Adrenal gland (tissue), 5 donors: ENCODE measurements at regions not wholly inside any gene's neighbourhood (a gene's known extent, or its start where the extent isn't known, plus 50 kb on each side); places are given as distances from the start of the nearest gene placed in this dataset.

Experiments
- CTCF ChIP-seq, 6 experiments: fragments of 450-650 bp in 4 of 6; fragments of 200-600 bp in 2 of 6; sonication (generic) in 1 of 6; IDR thresholded peaks; 1 replicate in 5 of 6; 2 replicates in 1 of 6; pipeline versions ENCODE4 v1.5.1 to v1.8.0; 2016 to 2021; ENCODE audit warnings: antibody characterized with exemption in 6 of 6, mild to moderate bottlenecking in 2 of 6, moderate library complexity in 1 of 6
- POLR2A ChIP-seq, 2 donors: fragments of 450-650 bp; IDR thresholded peaks; one replicate each; pipeline ENCODE4 v1.6.1; 2017; ENCODE audit warnings: antibody characterized with exemption in 2 of 2, mild to moderate bottlenecking in 2 of 2, moderate library complexity in 1 of 2
- donor health status: DM: no; HTN: no; CAD: no.

- TF ChIP-seq CTCF (IDR thresholded peaks at IDR 0.05): no peak
- no peak for TF ChIP-seq POLR2A (IDR thresholded peaks at IDR 0.05)
Measured at GRCh38 chr3:124140746-124141145, 148.8 kb upstream of the ROPN1 start.
